ENCODE measurements at regions not wholly inside any gene's neighbourhood (a gene's known extent, or its start where the extent isn't known, plus 50 kb on each side); places are given as distances from the start of the nearest gene placed in this dataset.

- Histone ChIP-seq H3K4me3 (replicated peaks in 1 of 3; ENCODE audit: insufficient read depth in 1 of 3, low read depth in 1 of 3, low read length in 3 of 3) (no peak overlapping the region), H4K20me1 (replicated peaks; ENCODE audit: control insufficient read depth, extremely low read depth, insufficient read depth, low read length) (no peaks in the 10 kb centered on the region), H3K36me3 (ENCODE audit: control insufficient read depth in 2 of 2, extremely low read depth in 1 of 2, insufficient read depth in 2 of 2, low read length in 2 of 2) (no peaks in the 10 kb centered on the region), H2AFZ (ENCODE audit: low read depth, low read length) (no peak overlapping the region), H3K9me3 (replicated peaks; ENCODE audit: control insufficient read depth, insufficient read depth, low read length) (no peaks in the 10 kb centered on the region), H3K27me3 (ENCODE audit: control insufficient read depth in 2 of 2, insufficient read depth in 2 of 2, low read length in 2 of 2) (peaks cover 5 to 7% of the 10 kb centered on the region in 2 experiments), H3K79me2 (ENCODE audit: control insufficient read depth, insufficient read depth, low read length) (no peaks in the 10 kb centered on the region), H3K27ac (ENCODE audit: insufficient read depth, low read depth, low read length) (no peak overlapping the region), H3K4me1 (ENCODE audit: control insufficient read depth, extremely low read depth, insufficient read depth, low read length) (no peaks in the 10 kb centered on the region), H3K4me2 (ENCODE audit: insufficient read depth, low read length) (no peak overlapping the region), H3K9me1 (replicated peaks; ENCODE audit: control insufficient read depth, extremely low read depth, insufficient read depth, low read length) (no peaks in the 10 kb centered on the region), H3K9ac (replicated peaks; ENCODE audit: extremely low read depth, insufficient read depth, low read length) (no peak overlapping the region)
- ChIA-PET POLR2A (no interaction called here), CTCF (no interaction called here)
- DNase-seq (ENCODE audit: low read depth, low spot score) (no peak), FAIRE-seq (no peak)
- dilution Hi-C loops (cut with MboI; ENCODE audit: extremely low pct_ligation_motif_present, low sequenced_read_pairs) (no loop called here), intact Hi-C loops (cut with micrococcal nuclease) (no loop called here)
- TF ChIP-seq FOS (IDR thresholded peaks at IDR 0.05; ENCODE audit: borderline replicate concordance, insufficient read depth, low read length) (no peak), EZH2 (IDR thresholded peaks at IDR 0.05; ENCODE audit: borderline replicate concordance, low read depth, low read length, severe bottlenecking) (no peak), POLR2A (IDR thresholded peaks at IDR 0.05; ENCODE audit: low read depth, low read length) (no peak), MYC (IDR thresholded peaks at IDR 0.05; ENCODE audit: low read depth, low read length) (no peak), GATA2 (IDR thresholded peaks at IDR 0.05; ENCODE audit: insufficient read depth, insufficient read length, low read depth, low read length) (no peak), POLR2AphosphoS5 (IDR thresholded peaks at IDR 0.05; ENCODE audit: insufficient read depth, low read depth, low read length) (no peak)
- TF ChIP-seq, protein P1, sequence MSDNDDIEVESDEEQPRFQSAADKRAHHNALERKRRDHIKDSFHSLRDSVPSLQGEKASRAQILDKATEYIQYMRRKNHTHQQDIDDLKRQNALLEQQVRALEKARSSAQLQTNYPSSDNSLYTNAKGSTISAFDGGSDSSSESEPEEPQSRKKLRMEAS (IDR thresholded peaks at IDR 0.05; ENCODE audit: insufficient read depth, insufficient read length): no peak
- BruUV-seq (replicated peaks): no TSS peak
These were observed 409.0 kb upstream of the PROK2 start for GRCh38 chr3:72193771-72194430.

DNA sequence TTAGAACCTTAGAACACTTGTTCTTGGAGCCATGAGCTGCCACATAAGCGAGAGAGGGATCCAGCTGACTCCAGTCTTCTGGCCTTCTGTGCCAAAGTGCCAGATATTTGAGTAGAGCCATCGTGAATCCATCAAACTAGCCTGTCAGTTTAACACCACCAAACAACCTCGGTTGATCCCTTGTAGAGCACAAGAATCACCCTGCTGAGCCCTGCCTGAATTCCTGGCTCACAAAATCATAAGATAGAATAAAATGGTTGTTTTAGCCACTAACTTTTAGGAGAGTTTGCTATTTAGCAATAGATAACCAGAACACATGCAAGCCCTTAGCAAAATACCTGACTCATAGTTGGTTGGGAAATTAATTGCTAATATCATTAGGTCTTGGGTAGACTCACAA is 407.6 kb upstream of the PROK2 start:
- Histone ChIP-seq H3K9me1 (replicated peaks; ENCODE audit: control insufficient read depth, extremely low read depth, insufficient read depth, low read length) (no peaks in the 10 kb centered on the region), H3K4me1 (ENCODE audit: control insufficient read depth, extremely low read depth, insufficient read depth, low read length) (no peaks in the 10 kb centered on the region), H3K9ac (replicated peaks; ENCODE audit: extremely low read depth, insufficient read depth, low read length) (no peak overlapping the region), H3K4me3 (replicated peaks in 1 of 3; ENCODE audit: insufficient read depth in 1 of 3, low read depth in 1 of 3, low read length in 3 of 3) (no peak overlapping the region), H4K20me1 (replicated peaks; ENCODE audit: control insufficient read depth, extremely low read depth, insufficient read depth, low read length) (no peaks in the 10 kb centered on the region), H3K9me3 (replicated peaks; ENCODE audit: control insufficient read depth, insufficient read depth, low read length) (no peaks in the 10 kb centered on the region), H3K4me2 (ENCODE audit: insufficient read depth, low read length) (no peak overlapping the region), H3K27me3 (ENCODE audit: control insufficient read depth in 2 of 2, insufficient read depth in 2 of 2, low read length in 2 of 2) (peaks cover 5 to 7% of the 10 kb centered on the region in 2 experiments), H3K36me3 (ENCODE audit: control insufficient read depth in 2 of 2, extremely low read depth in 1 of 2, insufficient read depth in 2 of 2, low read length in 2 of 2) (no peaks in the 10 kb centered on the region), H3K27ac (ENCODE audit: insufficient read depth, low read depth, low read length) (no peak overlapping the region), H2AFZ (ENCODE audit: low read depth, low read length) (no peak overlapping the region), H3K79me2 (ENCODE audit: control insufficient read depth, insufficient read depth, low read length) (no peaks in the 10 kb centered on the region)
- no TSS peak for BruUV-seq (replicated peaks)
- TF ChIP-seq FOS (IDR thresholded peaks at IDR 0.05; ENCODE audit: borderline replicate concordance, insufficient read depth, low read length) (no peak), CTCF (IDR thresholded peaks at IDR 0.05; ENCODE audit: extremely low read depth in 1 of 2, insufficient read depth in 1 of 2, low read depth in 1 of 2, low read length in 2 of 2) (no peak), GATA2 (IDR thresholded peaks at IDR 0.05; ENCODE audit: insufficient read depth, insufficient read length, low read depth, low read length) (no peak), JUN (IDR thresholded peaks at IDR 0.05; ENCODE audit: borderline replicate concordance, insufficient read depth, insufficient read length, low read depth) (no peak), EZH2 (IDR thresholded peaks at IDR 0.05; ENCODE audit: borderline replicate concordance, low read depth, low read length, severe bottlenecking) (no peak), MYC (IDR thresholded peaks at IDR 0.05; ENCODE audit: low read depth, low read length) (no peak), POLR2AphosphoS5 (IDR thresholded peaks at IDR 0.05; ENCODE audit: insufficient read depth, low read depth, low read length) (no peak), POLR2A (IDR thresholded peaks at IDR 0.05; ENCODE audit: low read depth, low read length) (no peak)
- TF ChIP-seq, protein P1 (IDR thresholded peaks at IDR 0.05; ENCODE audit: insufficient read depth, insufficient read length): no peak
- ChIA-PET CTCF (interaction anchor here (1.1 kb wide), 1 partner anchor 9 kb away, joined by 3 read pairs; no protein-coding TSS in a partner anchor), POLR2A (no interaction called here)
- intact Hi-C loops (cut with micrococcal nuclease): no loop called here
- dilution Hi-C loops (cut with MboI; ENCODE audit: extremely low pct_ligation_motif_present, low sequenced_read_pairs): no loop called here
- no peak for FAIRE-seq
- DNase-seq (ENCODE audit: low read depth, low spot score): no peak

All from endothelial cell of umbilical vein (primary cell).